NCI-H2081 treated with DMSO at 0.1 percent for 48 hours (cell line): ENCODE measurements at regions not wholly inside any gene's neighbourhood (a gene's known extent, or its start where the extent isn't known, plus 50 kb on each side); places are given as distances from the start of the nearest gene placed in this dataset.
A peak's percentile ranks its signal among the peaks of the same experiment; 100 is the strongest.

Source experiments
- DNase-seq: peaks from one replicate; lab custom pipeline; 2025; lab: John Stamatoyannopoulos, UW

- DNase-seq, result no peak
Observed at GRCh38 chr2:3138621-3139020, 239.0 kb downstream of the EIPR1 start.

DNA sequence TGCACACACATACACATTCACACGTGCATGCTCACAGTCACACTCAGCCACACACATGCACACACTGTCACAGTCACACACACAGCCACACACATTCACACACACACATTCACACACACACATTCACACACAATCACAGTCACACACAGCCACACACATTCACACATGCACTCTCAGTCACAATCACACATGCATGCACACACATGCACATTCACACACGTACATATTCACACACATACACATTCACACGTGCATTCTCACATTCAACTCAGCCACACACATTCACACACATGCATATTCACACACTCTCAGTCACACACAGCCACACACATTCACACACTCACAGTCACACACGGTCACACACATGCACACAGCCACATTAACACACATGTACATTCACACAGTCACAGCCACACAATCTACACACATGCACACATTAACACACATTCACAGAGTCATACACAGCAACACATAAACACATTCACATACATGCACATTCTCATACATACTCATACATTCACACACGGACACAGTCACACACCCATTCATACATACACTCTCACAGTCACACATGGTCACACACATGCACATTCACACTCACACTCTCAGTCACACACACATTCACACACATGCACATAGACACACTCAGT, 239.8 kb downstream of the EIPR1 start:
- no peak for DNase-seq

DNA sequence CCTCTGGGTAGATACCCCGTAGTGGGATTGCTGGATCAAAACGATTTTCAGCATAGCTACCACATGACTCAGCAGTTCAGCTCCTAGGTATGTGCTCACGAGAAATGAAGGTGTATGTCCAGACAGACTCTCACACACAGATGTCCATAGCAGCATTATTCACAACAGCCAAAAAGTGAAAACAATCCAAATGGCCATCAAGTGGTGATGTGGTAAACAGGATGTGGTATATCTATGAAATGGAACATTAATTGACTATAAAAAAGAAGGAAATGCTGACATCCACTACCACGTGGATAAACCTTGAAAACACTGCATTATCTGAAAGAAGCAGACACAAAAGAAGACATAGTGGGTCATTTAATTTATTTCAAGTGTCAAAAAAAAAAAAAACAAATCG, 241.9 kb downstream of the EIPR1 start:
- DNase-seq, result no peak

DNA sequence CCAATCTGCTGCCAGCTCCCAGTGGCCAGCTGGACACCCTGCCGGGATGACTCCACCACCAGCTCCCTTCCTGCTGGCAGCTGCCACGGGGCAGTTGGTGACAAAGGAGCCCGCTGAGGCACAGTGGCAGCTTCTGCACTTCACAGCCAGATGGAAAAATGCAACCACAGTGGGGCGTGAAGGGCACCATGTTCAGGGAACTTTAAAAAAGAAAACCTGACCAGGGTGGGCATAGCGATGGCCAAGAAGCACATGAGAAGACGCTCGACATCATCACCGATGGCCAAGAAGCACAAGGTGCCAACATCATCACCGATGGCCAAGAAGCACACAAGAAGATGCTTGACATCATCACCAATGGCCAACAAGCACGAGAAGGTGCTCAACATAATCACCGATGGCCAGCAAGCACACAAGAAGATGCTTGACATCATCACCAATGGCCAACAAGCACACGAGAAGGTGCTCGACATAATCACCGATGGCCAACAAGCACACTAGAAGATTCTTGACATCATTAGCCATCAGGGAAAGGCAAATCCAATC, 243.5 kb downstream of the EIPR1 start:
- no peak for DNase-seq

DNA sequence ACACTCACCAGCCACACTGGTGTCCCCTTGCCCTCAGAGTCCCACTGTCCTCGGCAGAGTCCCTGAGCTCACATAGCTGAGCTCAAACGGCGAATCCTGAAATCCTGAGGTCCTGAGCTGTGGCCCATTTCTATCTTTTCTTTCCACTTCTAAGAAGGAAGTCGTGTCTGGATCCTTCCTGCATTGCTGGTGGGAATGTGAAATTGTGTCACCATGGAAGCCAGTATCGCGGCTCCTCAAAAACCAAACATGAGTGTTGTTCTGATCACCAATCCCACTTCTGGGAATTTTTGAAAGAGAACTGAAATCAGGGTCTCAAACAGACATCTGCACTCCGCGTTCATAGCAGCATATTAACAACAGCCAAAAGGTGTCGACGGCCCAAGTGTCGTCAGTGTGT, 244.7 kb downstream of the EIPR1 start:
- DNase-seq, result no peak

DNA sequence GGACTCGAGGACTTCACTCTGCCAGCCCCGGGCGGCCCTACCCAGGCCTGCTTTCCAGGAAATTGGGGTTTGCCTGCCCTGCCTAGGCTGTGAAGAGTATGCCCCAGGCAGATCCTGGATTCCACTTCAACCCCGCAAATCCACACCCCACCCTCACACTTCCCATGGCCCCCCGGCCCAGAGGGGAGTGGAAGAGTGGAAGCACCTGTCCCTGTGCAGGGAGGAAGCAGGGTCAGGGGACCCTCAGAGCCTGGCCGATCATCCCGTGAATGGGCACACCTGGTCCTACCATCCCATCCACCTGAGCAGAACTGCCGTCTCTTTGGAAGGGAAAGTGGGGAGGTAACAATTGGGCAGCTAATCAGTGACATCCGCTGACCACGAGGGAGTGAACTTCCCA, 245.2 kb downstream of the EIPR1 start:
- DNase-seq, result no peak

DNA sequence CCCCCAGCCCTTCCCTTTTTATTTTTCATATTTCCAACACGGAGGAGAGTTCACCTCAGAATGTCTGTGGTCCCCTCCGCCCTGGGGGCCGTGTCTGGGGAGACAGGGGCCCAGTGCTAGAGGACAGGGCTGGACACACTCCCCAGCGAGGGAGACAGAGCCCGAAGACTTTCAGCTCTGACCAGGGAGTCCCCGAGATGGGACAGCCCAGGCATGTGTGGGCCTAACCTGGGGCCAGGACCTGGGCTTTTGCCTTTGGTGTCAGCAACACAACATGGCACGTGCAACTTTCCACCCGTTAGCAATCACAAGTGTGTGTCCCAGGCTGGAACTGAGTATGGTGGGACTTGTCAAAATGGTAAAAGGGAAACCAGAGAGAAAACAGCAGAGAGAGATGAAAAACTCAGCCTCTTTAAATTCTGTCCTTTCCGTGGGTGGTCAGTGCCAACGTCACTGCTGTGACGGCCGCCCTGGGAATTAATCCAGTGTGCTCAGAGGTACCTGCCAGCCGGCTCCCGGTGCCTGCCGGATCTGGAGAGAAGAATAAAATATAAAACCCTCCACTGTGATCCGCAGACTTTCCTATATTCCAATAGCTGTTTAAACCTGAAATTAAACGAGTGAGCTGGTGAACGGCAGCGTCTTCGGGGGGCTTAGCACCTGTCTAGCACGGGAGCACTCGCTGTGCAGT, 245.8 kb downstream of the EIPR1 start:
- no peak for DNase-seq

DNA sequence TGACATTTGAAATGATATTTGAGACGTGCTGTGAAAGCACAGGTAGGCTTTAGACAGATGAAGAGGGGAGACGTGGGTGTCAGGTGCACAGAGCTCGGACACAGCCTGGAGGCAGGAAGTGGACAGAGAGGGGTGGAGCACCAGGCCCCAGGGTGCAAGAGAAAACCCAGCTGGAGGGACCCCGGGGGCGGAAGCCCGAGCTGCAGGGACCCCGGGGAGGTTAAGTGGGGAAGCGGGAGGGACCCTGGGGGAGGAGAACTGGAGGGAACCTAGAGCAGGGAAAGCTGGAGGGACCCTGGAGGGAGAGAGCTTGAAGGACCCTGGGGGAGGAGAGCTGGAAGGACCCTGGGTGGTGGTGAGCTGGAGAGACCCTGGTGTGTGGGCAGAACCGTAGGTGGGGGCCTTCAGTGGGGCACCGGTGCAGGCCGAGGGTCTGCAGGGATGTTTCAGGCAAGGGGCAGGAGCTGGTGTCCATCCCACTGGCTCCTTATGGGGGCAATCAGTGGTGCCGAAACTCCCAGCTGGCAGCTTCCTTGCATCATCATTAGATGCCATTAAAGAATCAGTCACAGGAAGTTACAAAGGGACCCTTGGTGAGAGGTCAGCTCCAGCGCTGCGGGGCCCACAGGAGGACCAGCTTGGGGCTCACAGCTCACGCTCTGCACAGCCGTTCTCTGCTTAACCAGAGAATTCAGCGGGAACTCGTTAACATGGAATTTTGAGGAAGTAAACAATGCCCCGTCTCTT, 246.6 kb downstream of the EIPR1 start:
- DNase-seq, result no peak

DNA sequence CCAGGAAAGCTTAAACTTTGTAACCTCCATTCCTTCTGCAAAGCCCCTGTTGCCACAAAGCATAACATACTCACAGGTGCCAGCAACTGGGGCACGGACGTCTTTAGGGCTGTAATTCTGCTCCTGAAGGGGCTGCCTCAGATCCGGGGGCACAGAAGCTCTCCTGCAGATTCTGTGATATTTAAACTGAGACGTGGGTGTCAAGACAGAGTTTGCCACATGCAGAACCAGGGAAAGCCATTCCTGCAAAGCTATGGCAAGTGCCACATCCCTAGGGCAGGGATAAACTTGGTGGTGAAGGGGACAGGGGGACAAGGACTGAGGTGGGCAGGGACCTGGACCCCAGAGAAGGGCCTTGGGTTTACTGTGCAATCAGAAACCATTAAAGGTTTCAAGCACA, 247.2 kb downstream of the EIPR1 start:
- no peak for DNase-seq

- no peak for DNase-seq
Observed at GRCh38 chr2:3129867-3130266, 247.8 kb downstream of the EIPR1 start.

GRCh38 chr2:3128786-3129185, 248.8 kb downstream of the EIPR1 start:
- no peak for DNase-seq

DNA sequence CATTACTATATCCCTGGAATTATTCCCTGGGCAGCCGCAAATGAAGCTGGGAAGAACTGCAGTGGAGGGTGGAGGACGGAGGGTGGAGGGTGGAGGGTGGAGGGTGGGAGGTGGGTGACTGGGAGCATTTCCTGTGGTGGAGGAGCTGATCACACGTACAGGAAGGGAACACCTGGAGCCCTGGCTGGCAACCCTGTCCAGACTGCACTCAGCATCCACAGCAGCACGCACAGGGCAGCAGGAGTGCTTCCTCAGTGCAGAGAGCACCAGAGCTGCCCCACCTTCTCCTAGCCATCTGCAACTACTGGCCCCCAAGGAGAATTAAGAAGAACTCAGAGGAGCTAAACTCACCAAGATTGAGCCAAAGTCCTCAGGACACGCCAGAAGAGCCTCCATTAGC, 249.9 kb downstream of the EIPR1 start:
- DNase-seq, result peak; percentile 75

- DNase-seq, result peak; percentile 67
Observed at GRCh38 chr2:3126911-3127621, 250.6 kb downstream of the EIPR1 start.

DNA sequence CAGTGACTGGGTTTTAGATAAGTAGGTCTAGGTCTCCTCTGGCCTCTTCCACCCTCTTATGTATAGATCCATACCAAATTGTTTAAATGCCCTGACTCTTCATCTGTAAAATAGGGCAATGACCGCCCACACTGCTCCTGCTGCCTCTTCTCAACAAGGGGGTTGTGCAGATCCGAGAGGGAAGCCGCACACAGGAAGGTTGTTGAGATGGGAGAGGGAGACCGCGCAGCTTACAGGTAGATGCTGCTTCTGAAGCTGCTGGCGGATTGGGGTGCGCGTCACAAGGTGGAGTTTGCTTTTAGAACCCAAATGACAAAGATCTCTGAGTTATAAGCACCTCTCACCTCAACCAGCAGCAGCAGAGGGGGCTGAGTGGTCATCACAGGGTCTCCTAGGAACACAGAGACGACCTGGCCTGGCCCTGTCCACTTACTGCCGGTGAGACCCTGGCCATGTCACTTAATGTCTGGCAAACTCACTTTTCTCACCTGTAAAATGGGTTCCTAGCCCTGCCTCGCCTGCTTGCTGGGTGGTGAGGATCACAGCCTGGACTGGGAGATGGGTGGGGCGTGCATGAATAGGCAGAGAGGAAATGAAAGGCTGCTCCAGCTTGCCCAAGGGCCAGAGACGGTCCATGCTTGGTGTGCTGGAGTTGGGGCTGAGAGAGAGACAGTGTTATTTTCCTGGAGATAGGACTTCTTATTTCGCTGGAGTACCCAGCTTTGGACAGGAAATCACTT, 251.3 kb downstream of the EIPR1 start:
- no peak for DNase-seq

GRCh38 chr2:3125761-3126130, 251.9 kb downstream of the EIPR1 start:
- DNase-seq, result no peak

GRCh38 chr2:3125001-3125760, 252.4 kb downstream of the EIPR1 start:
- no peak for DNase-seq

DNA sequence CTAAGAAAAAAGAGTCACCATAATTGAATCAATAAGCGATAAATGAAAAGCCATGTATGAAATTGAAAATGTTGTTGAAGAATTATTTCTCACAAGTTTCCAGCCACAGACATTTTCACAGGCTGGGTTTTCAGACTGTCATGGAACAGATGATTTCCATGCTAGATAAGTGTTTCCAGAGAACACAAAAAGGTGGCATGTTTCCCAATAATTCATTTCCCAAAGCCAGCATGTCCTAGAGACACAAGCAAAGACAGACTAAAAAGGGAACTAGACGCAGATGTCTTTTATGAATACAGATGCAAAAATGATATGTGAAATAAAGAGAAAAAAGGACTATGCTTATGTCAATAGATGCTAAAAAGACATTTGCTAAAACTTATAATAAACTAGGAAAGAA, 255.1 kb downstream of the EIPR1 start:
- DNase-seq, result no peak

GRCh38 chr2:3121601-3122000, 256.0 kb downstream of the EIPR1 start:
- DNase-seq, result no peak

DNA sequence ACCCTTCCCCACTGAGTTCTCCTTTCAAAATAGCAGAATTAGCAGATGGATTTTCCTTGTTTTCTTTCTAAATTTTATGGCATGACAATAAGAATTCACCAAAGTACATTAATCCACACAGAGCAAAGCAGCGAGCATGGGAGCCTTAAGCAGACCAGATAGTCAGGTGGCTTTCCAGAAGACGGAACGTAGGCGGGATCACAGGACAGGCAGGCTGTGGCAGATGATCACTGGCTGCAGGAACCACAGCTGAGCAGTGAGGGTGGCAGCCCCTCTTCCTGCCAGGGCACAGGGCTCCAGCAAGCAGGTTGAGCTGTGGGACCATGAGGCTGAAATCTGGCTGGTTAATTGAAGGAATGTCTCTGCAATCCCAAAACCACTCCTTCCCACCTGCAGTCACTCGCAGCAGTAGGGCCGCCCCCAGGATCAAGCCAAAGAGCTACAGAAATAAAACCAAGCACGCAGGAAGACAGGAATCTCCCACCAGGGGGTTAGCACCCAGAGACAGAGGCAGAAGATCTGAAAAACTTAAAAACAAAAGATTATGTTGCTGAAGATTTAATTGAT, 259.9 kb downstream of the EIPR1 start:
- no peak for DNase-seq

- no peak for DNase-seq
Observed at GRCh38 chr2:3116371-3116770, 261.2 kb downstream of the EIPR1 start.
